Epithelial cell of proximal tubule (primary cell): ENCODE measurements at regions not wholly inside any gene's neighbourhood (a gene's known extent, or its start where the extent isn't known, plus 50 kb on each side); places are given as distances from the start of the nearest gene placed in this dataset.
"Not testable (repeated sequence)": the region's sequence is repeated elsewhere in the genome, so short reads cannot be mapped to it uniquely, and the experiment has no call there.

Experiments used
- DNase-seq: peaks from one replicate; pipeline ENCODE4 v3.0.0-alpha.2; 2011; ENCODE audit warnings: low read depth
- H3K4me3 ChIP-seq: 2 replicates; pipeline ENCODE4 v1.5.1; 2011; ENCODE audit warnings: low read depth, mild to moderate bottlenecking, low read length
- TF ChIP-seq, protein P1 (sequence below): conservative IDR thresholded peaks from 2 replicates; pipeline ENCODE4 v1.5.1; 2012; ENCODE audit warnings: low read depth, mild to moderate bottlenecking, low read length

DNA sequence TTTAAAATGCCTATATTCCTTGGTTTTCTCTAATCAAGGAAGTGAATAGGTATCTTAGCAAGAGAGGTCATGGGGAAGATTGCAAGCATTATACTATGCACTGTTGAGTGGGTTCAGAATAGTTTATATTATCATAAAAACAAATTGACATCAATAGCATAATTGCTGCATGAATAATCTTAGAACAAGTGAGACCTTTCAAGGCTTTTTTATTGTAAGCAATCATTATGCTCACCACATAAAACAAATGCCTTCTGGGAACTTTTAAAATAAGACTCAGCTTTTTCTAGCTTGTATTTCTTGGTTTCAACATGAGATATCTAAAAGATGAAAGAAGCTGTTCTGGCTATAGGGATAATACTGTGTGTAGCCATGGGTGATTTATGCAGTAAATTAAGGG is 135.6 kb upstream of the ZC3H12C start:
- no peak overlapping the region for H3K4me3 ChIP-seq
- no peak for DNase-seq
- TF ChIP-seq, protein P1, sequence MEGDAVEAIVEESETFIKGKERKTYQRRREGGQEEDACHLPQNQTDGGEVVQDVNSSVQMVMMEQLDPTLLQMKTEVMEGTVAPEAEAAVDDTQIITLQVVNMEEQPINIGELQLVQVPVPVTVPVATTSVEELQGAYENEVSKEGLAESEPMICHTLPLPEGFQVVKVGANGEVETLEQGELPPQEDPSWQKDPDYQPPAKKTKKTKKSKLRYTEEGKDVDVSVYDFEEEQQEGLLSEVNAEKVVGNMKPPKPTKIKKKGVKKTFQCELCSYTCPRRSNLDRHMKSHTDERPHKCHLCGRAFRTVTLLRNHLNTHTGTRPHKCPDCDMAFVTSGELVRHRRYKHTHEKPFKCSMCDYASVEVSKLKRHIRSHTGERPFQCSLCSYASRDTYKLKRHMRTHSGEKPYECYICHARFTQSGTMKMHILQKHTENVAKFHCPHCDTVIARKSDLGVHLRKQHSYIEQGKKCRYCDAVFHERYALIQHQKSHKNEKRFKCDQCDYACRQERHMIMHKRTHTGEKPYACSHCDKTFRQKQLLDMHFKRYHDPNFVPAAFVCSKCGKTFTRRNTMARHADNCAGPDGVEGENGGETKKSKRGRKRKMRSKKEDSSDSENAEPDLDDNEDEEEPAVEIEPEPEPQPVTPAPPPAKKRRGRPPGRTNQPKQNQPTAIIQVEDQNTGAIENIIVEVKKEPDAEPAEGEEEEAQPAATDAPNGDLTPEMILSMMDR, result no peak

DNA sequence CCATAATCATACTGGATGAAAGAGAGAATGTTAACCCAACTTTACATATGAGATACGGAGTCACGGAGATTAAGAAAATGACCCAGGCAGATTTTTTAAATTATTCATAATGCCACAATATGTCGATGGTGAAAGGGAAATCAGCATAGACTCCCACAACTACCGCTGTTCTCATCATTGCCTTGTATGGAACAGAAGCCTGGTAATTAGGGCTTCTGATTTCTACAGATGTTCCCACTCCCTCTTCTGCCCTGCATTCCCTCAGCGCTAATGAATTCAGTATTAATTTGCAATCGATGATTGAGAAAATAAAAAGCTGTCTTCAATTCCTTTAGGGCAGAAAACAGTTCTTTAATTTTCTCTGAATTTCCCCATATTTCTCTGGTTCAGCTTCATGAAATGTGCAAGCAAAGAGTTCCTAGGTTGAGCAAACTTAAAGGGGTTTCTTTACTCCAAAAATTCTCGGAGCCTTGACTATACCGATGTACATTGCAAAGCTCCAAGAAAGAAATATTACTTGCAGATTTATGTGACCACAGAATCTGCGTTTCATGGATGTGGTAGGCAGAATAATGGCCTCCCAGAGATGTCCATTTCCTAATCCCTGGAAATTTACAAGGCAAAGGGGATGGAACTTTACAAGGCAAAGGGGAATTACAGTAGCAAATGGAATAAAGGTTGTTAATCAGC is 134.9 kb upstream of the ZC3H12C start:
- TF ChIP-seq, protein P1, result no peak
- DNase-seq, result no peak
- H3K4me3 ChIP-seq, result no peak overlapping the region

GRCh38 chr11:109958821-109959166 is 134.4 kb upstream of the ZC3H12C start:
- DNase-seq, result no peak
- TF ChIP-seq, protein P1, result no peak
- H3K4me3 ChIP-seq, result no peak overlapping the region

DNA sequence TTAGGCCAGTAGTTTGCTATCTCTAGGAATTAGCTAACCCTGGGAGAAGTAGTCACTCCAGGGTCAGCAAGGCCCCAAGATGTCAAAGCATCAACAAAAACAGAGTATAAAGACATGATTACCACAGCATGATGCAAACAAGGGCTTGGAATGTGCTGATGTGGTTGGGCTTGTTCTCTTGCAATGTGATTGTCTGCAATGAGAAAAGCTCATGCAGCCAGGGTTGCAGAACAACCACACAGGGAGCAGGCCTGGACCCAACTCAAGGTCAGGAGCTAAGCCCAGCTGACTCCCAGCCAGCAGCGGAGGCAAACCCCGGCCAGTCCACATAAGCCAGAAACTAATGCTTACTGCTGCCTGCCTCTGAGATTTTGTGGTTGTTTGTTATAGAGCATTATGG is 132.4 kb upstream of the ZC3H12C start:
- H3K4me3 ChIP-seq, result no peak overlapping the region
- peak; percentile 78 for DNase-seq
- TF ChIP-seq, protein P1, result no peak

DNA sequence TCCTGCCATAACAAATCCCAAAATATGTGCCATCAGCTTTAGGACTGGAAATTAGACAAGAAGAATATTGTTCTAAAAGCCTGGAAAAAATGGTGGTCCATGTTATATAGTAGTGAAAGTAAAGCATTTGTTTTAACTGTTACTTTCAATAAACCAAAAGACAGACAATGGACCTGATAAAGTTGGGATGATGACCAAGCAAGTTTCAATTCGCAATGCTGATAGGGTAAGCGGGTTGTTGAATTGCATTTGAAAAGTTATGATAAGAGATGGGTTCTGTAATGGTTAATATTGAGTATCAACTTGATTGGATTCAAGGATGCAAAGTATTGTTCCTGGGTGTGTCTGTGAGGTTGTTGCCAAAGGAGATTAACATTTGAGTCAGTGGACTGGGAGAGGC is 131.9 kb upstream of the ZC3H12C start:
- H3K4me3 ChIP-seq, result no peak overlapping the region
- TF ChIP-seq, protein P1, result no peak
- DNase-seq, result no peak

- DNase-seq, result no peak
- TF ChIP-seq, protein P1, result no peak
These were observed 130.1 kb upstream of the ZC3H12C start for GRCh38 chr11:109963101-109963500.

GRCh38 chr11:109964487-109964886 is 128.7 kb upstream of the ZC3H12C start:
- H3K4me3 ChIP-seq, result no peak overlapping the region
- no peak for DNase-seq
- TF ChIP-seq, protein P1, result no peak

More at GRCh38 chr11:109963101-109963500, 130.1 kb upstream of the ZC3H12C start:
- no peak overlapping the region for H3K4me3 ChIP-seq

DNA sequence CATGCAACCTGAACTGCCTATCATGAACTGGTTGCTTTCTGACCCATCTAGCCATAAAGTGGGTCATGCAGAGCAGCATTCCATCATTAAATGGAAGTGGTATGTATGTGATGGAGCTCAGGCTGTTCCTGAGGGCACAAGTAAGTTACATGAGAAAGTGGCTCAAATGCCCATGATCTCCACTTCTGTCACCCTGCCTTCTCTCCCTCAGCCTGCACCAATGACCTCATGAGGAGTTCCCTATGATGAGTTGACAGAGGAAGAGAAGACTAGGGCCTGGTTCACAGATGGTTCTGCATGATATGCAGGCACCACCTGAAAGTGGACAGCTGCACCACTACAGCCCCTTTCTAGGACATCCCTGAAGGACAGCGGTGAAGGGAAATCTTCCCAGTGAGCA is 127.7 kb upstream of the ZC3H12C start:
- H3K4me3 ChIP-seq, DNase-seq: not testable (repeated sequence)

- not testable (repeated sequence) for H3K4me3 ChIP-seq, DNase-seq
These were observed 127.3 kb upstream of the ZC3H12C start for GRCh38 chr11:109965926-109966325.

GRCh38 chr11:109967136-109967535 is 126.1 kb upstream of the ZC3H12C start:
- not testable (repeated sequence) for DNase-seq, H3K4me3 ChIP-seq
